ENCODE measurements at regions not wholly inside any gene's neighbourhood (a gene's known extent, or its start where the extent isn't known, plus 50 kb on each side); places are given as distances from the start of the nearest gene placed in this dataset.
"Not testable (repeated sequence)": the region's sequence is repeated elsewhere in the genome, so short reads cannot be mapped to it uniquely, and the experiment has no call there.

DNA sequence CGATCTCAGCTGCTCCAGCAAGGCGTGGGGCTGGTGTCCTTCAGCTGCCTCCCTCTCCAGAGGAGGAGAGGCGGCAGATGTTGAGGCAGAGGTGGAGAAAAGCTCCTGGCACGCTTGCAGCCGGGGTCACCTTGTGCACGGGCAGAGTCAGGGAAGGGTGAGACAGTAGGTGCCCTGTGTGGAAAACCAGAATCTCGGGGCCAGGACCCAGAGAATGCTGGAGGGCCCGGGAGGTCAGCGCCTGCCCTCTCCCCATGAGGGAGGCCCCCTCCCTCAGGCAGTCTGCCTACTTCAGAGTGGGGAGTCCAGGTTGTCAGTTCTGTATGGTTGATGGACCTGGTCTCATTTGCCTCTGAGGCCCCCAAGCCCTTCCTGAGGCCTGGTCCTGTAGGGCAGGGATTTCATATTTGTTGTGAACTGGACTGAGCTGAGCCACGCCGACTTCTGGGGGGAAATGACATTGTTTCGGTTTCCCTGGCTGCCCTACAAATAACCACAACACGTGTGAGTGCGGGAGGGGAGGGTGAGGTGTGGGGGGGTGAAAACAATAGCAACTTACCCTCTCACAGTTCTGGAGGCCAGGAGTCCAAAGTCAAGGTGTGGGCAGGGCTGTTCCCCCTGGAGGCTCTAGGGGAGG, 174.2 kb downstream of the OR4M2 start:
- CTCF ChIA-PET; H3K36me3 ChIP-seq (ENCODE audit: control insufficient read depth in 2 of 3, insufficient read depth in 3 of 3, low read length in 3 of 3); H3K36me3 Mint-ChIP-seq; POLR2A ChIA-PET; H3K9me3 ChIP-seq (ENCODE audit: control insufficient read depth in 2 of 3, low read length in 3 of 3); H3K27ac ChIP-seq (ENCODE audit: low read depth, low read length); intact Hi-C loops (cut with micrococcal nuclease); H3K9me3 Mint-ChIP-seq; DNase-seq; H3K4me3 ChIP-seq (ENCODE audit: low read length); H3K27me3 ChIP-seq (ENCODE audit: control insufficient read depth in 2 of 2, insufficient read depth in 2 of 2, low read length in 2 of 2): not testable (repeated sequence)
- Mint-ChIP-seq H3K4me1 (peaks cover 16 to 35% (median 18%) of the 10 kb centered on the region in 7 donors), H3K27ac (peak overlapping the region in 1 of 9 donors; percentile 48), H3K4me3 (peak overlapping the region in 5 of 10 donors; percentile 4 to 56 (median 16)), H3K27me3 (peaks cover 11 to 51% (median 21%) of the 10 kb centered on the region in 5 donors)
- ATAC-seq, result peak; percentile 18
- peaks cover 1 to 22% of the 10 kb centered on the region in 2 donors for H3K4me1 ChIP-seq (ENCODE audit: control insufficient read depth in 2 of 2, insufficient read depth in 2 of 2, low read length in 2 of 2)

DNA sequence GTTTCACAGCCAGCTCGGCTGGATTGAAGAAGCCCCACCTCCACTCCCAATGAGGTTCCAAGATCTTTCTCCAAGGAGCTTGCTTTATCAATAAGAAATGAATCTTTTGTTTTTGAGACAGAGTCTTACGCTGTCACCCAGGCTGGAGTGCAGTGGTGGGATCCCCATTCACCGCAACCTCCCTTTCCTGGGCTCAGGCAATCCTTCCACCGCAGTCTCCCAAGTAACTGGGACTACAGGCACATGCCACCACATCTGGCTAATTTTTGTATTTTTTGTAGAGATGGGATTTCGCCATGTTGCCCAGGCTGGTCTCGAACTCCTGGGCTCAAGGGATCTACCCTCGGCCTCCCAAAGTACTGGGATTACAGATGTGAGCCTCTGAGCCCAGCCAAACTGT, 175.3 kb downstream of the OR4M2 start:
- intact Hi-C loops (cut with micrococcal nuclease); H3K36me3 ChIP-seq (ENCODE audit: control insufficient read depth in 2 of 3, insufficient read depth in 3 of 3, low read length in 3 of 3); H3K9me3 ChIP-seq (ENCODE audit: control insufficient read depth in 2 of 3, low read length in 3 of 3); DNase-seq; H3K4me3 ChIP-seq (ENCODE audit: low read length); H3K27ac Mint-ChIP-seq; CTCF ChIA-PET; POLR2A ChIA-PET; H3K9me3 Mint-ChIP-seq; H3K27me3 ChIP-seq (ENCODE audit: control insufficient read depth in 2 of 2, insufficient read depth in 2 of 2, low read length in 2 of 2); H3K36me3 Mint-ChIP-seq; ATAC-seq; H3K4me3 Mint-ChIP-seq; H3K27ac ChIP-seq (ENCODE audit: low read depth, low read length): not testable (repeated sequence)
- Mint-ChIP-seq H3K4me1 (peaks cover 27 to 46% (median 28%) of the 10 kb centered on the region in 7 donors), H3K27me3 (peaks cover 11 to 55% (median 31%) of the 10 kb centered on the region in 5 donors)
- peaks cover 12 to 25% of the 10 kb centered on the region in 2 donors for H3K4me1 ChIP-seq (ENCODE audit: control insufficient read depth in 2 of 2, insufficient read depth in 2 of 2, low read length in 2 of 2)

DNA sequence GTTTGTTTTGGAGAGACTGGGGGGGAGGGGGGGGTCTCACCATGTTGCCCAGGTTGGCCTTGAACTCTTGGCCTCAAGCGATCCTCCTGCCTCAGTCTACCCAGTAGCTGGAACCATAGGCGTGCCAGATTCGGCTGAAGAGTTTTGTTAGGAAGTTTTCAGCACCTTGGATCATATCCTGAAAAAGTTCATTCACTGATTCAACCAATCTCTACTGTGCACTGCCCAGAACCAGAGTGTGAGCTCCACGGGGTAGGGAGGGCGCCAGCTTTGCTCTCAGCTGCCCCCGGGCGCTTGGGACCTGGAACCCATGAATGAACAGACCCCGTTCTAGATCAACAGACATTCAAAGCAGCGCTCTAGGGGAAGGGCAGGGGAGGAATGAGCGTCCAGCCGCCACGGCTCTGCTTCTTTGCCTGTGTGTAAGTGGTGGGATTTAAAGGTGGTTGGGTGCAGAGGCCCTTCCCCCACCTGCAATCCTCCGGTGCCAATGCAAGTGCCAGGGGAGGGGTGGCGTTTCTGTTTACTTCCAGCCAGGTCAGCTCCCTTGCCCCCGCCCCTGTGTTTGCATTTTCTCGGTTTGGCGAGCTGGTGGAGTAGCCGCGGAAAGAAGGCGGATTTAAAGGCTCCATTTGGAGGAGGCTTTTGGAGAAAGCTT, 176.2 kb downstream of the OR4M2 start:
- H3K36me3 Mint-ChIP-seq; POLR2A ChIA-PET; H3K9me3 Mint-ChIP-seq; H3K4me3 ChIP-seq (ENCODE audit: low read length); ATAC-seq; H3K27ac ChIP-seq (ENCODE audit: low read depth, low read length); H3K36me3 ChIP-seq (ENCODE audit: control insufficient read depth in 2 of 3, insufficient read depth in 3 of 3, low read length in 3 of 3); H3K27me3 ChIP-seq (ENCODE audit: control insufficient read depth in 2 of 2, insufficient read depth in 2 of 2, low read length in 2 of 2); CTCF ChIA-PET; H3K9me3 ChIP-seq (ENCODE audit: control insufficient read depth in 2 of 3, low read length in 3 of 3); intact Hi-C loops (cut with micrococcal nuclease); DNase-seq: not testable (repeated sequence)
- Mint-ChIP-seq H3K4me3 (peak overlapping the region in 1 of 10 donors; percentile 48), H3K4me1 (peaks cover 29 to 55% (median 36%) of the 10 kb centered on the region in 7 donors), H3K27me3 (peaks cover 12 to 63% (median 39%) of the 10 kb centered on the region in 5 donors), H3K27ac (peak overlapping the region in 1 of 9 donors; percentile 8)
- peaks cover 15 to 27% of the 10 kb centered on the region in 2 donors for H3K4me1 ChIP-seq (ENCODE audit: control insufficient read depth in 2 of 2, insufficient read depth in 2 of 2, low read length in 2 of 2)

GRCh38 chr15:22257047-22258008, 177.0 kb downstream of the OR4M2 start:
- no peak overlapping the region for H3K27ac ChIP-seq (ENCODE audit: low read depth, low read length)
- Mint-ChIP-seq H3K4me1 (peaks cover 28 to 56% (median 36%) of the 10 kb centered on the region in 7 donors), H3K4me3 (no peak overlapping the region), H3K27ac (no peak overlapping the region), H3K27me3 (peaks cover 12 to 64% (median 39%) of the 10 kb centered on the region in 5 donors), H3K9me3 (peaks cover 0 to 2% (median 0%) of the 10 kb centered on the region in 11 donors), H3K36me3 (peaks cover 0 to 3% (median 0%) of the 10 kb centered on the region in 5 donors)
- H3K9me3 ChIP-seq (ENCODE audit: control insufficient read depth in 2 of 3, low read length in 3 of 3), result no peaks in the 10 kb centered on the region
- peaks cover 15 to 30% of the 10 kb centered on the region in 2 donors for H3K4me1 ChIP-seq (ENCODE audit: control insufficient read depth in 2 of 2, insufficient read depth in 2 of 2, low read length in 2 of 2)
- ATAC-seq (no peak), DNase-seq (peak in 1 of 9 donors; percentile 32)
- no peak overlapping the region for H3K4me3 ChIP-seq (ENCODE audit: low read length)
- POLR2A ChIA-PET, result no interaction called here
- CTCF ChIA-PET, result no interaction called here
- H3K27me3 ChIP-seq (ENCODE audit: control insufficient read depth in 2 of 2, insufficient read depth in 2 of 2, low read length in 2 of 2), result no peaks in the 10 kb centered on the region
- intact Hi-C loops (cut with micrococcal nuclease), result no loop called here
- no peaks in the 10 kb centered on the region for H3K36me3 ChIP-seq (ENCODE audit: control insufficient read depth in 2 of 3, insufficient read depth in 3 of 3, low read length in 3 of 3)

DNA sequence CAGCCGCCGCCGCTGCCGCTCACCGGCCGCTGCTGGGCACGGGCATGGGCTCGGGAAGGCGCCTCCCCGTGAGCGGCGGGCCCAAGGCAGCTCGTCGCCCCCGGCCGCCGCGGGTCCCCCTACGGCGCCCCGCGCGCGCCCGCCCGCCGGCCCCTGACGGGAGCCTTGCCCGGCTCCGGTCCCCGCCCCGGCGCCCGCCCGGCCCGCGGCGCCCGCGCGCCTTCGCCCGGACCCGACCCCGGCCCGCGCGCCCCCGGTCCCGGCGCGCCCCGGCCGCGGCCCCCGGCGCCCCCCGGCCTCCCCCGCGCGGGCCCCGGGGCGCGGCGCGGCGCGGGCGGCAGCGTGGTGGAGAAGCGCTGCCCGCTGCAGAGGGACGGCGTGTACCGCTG, 177.7 kb downstream of the OR4M2 start:
- Mint-ChIP-seq H3K27ac (no peak overlapping the region), H3K9me3 (peaks cover 0 to 2% (median 0%) of the 10 kb centered on the region in 11 donors), H3K36me3 (peaks cover 0 to 3% (median 0%) of the 10 kb centered on the region in 5 donors), H3K4me3 (peak overlapping the region in 1 of 10 donors; percentile 25), H3K27me3 (peaks cover 12 to 64% (median 39%) of the 10 kb centered on the region in 5 donors), H3K4me1 (peaks cover 28 to 56% (median 36%) of the 10 kb centered on the region in 7 donors)
- H3K9me3 ChIP-seq (ENCODE audit: control insufficient read depth in 2 of 3, low read length in 3 of 3), result no peaks in the 10 kb centered on the region
- no peak for DNase-seq
- CTCF ChIA-PET, result no interaction called here
- H3K4me3 ChIP-seq (ENCODE audit: low read length), result no peak overlapping the region
- no peaks in the 10 kb centered on the region for H3K36me3 ChIP-seq (ENCODE audit: control insufficient read depth in 2 of 3, insufficient read depth in 3 of 3, low read length in 3 of 3)
- POLR2A ChIA-PET, result no interaction called here
- intact Hi-C loops (cut with micrococcal nuclease), result no loop called here
- peaks cover 15 to 30% of the 10 kb centered on the region in 2 donors for H3K4me1 ChIP-seq (ENCODE audit: control insufficient read depth in 2 of 2, insufficient read depth in 2 of 2, low read length in 2 of 2)
- no peak overlapping the region for H3K27ac ChIP-seq (ENCODE audit: low read depth, low read length)
- no peaks in the 10 kb centered on the region for H3K27me3 ChIP-seq (ENCODE audit: control insufficient read depth in 2 of 2, insufficient read depth in 2 of 2, low read length in 2 of 2)
- no peak for ATAC-seq

DNA sequence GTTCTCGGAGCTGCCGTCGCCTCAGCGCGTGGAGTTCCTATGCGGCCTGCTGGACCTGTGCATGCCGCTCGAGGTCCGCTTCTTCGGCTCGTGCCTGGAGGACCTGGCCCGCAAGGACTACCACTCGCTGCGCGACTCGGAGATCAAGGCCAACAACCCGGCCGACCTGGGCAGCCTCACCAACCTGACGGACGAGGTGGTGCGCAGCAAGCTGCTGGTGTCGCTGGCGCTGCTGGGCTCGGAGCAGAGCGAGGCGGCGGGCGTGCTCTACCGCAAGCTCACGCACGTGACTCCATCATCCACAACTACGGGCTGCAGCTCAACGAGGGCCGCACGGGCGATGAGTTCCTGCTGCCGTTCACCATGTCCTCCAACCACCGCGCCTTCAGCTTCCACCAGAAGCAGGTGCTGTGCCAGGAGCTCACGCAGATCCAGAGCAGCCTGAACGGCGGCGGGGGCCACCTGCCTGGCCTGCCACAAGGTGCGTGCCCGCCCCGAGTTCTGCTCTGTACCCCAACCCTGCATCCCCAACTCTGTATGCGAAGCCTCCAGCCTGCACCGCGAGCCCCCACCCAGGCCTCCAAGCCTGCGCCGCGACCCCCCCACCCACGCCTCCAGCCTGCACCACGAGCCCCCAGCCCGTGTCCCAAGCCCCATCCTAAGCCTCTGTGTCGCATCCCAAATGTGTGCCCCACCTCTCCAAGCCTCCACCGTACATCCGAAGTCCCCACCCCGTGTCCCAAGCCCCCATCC, 178.2 kb downstream of the OR4M2 start:
- H3K27me3 Mint-ChIP-seq, result peaks cover 12 to 63% (median 39%) of the 10 kb centered on the region in 5 donors
- H3K27me3 ChIP-seq (ENCODE audit: control insufficient read depth in 2 of 2, insufficient read depth in 2 of 2, low read length in 2 of 2), result no peaks in the 10 kb centered on the region
- peaks cover 28 to 50% (median 36%) of the 10 kb centered on the region in 7 donors for H3K4me1 Mint-ChIP-seq
- intact Hi-C loops (cut with micrococcal nuclease), result no loop called here
- H3K9me3 Mint-ChIP-seq, result peaks cover 0 to 2% (median 0%) of the 10 kb centered on the region in 11 donors
- H3K36me3 Mint-ChIP-seq, result peaks cover 0 to 3% (median 0%) of the 10 kb centered on the region in 5 donors
- peak in 1 of 9 donors; percentile 31 for DNase-seq
- peak overlapping the region in 1 of 10 donors; percentile 42 for H3K4me3 Mint-ChIP-seq
- peaks cover 15 to 30% of the 10 kb centered on the region in 2 donors for H3K4me1 ChIP-seq (ENCODE audit: control insufficient read depth in 2 of 2, insufficient read depth in 2 of 2, low read length in 2 of 2)
- ChIA-PET POLR2A (no interaction called here), CTCF (no interaction called here)
- H3K4me3 ChIP-seq (ENCODE audit: low read length), result no peak overlapping the region
- H3K9me3 ChIP-seq (ENCODE audit: control insufficient read depth in 2 of 3, low read length in 3 of 3), result no peaks in the 10 kb centered on the region
- H3K36me3 ChIP-seq (ENCODE audit: control insufficient read depth in 2 of 3, insufficient read depth in 3 of 3, low read length in 3 of 3), result no peaks in the 10 kb centered on the region
- H3K27ac Mint-ChIP-seq, result no peak overlapping the region
- no peak overlapping the region for H3K27ac ChIP-seq (ENCODE audit: low read depth, low read length)
- ATAC-seq, result no peak
